NCI-H1092 (cell line): ENCODE measurements at regions not wholly inside any gene's neighbourhood (a gene's known extent, or its start where the extent isn't known, plus 50 kb on each side); places are given as distances from the start of the nearest gene placed in this dataset.

Source experiments
- DNase-seq: peaks from one replicate; lab custom pipeline; 2025; lab: John Stamatoyannopoulos, UW

GRCh38 chr4:35695003-35695402 is 549.3 kb downstream of the ARAP2 start:
- DNase-seq = no peak

- no peak for DNase-seq
These were observed 548.9 kb downstream of the ARAP2 start for GRCh38 chr4:35695421-35695820.

GRCh38 chr4:35697210-35697736 is 547.0 kb downstream of the ARAP2 start:
- DNase-seq = no peak

DNA sequence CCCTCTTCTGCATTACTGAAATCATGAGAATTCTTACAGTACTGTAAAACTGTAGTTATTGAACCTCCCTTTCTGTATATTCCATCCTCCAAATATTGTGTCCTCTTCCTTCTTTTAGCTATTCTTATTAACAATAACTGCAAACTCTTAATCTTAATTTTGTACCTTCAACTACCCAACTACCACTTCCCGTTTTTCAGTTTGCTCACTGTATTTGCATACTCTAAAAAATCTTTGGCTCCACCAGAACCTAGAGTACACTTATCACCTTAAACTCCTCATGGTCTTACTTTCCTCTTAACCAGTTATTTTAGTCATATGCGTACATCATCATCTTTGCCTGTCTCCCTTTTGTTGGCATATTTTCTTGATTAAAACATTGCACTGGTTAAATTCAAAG is 543.7 kb downstream of the ARAP2 start:
- no peak for DNase-seq

- no peak for DNase-seq
These were observed 535.2 kb downstream of the ARAP2 start for GRCh38 chr4:35709080-35709479.

- DNase-seq = no peak
These were observed 534.0 kb downstream of the ARAP2 start for GRCh38 chr4:35710343-35710742.

GRCh38 chr4:35711127-35711526 is 533.2 kb downstream of the ARAP2 start:
- DNase-seq = no peak

GRCh38 chr4:35723973-35724372 is 520.3 kb downstream of the ARAP2 start:
- DNase-seq = no peak

DNA sequence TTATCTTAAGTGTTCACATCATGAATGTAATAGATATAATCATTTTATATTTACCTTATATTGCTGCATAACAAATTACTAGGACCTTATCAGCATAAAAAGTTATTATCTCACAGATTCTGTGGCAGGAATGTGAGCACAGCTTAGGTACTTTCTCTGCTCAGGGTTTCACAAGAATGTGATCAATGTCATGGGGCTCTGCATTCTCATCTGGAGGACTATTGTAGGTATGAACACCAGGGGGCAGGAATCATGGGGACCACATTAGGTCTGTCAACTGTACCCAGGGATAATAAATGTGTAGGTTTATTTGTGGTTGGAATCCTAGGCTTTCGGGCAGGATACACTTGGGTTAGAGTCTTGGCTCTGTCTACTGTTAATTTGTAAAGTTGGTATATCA is 519.2 kb downstream of the ARAP2 start:
- no peak for DNase-seq

DNA sequence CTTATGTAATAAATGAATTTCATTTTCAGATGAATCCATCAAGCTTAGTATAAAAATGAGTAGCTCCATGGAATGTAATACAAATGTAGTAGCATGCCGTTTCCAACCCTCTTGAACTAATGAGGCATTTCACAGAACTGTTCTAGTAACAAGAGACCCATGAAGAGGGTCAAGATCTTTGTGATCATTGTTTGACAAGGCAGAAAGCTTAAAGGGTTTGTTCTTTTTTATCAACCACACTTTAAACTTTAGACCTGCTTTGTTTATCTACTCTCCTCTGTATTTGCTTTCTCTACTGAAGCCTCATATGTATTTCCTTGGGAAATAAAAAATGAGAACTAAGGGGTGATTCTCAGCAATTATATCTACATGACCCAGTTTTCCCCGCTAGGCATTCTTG is 513.9 kb downstream of the ARAP2 start:
- no peak for DNase-seq

DNA sequence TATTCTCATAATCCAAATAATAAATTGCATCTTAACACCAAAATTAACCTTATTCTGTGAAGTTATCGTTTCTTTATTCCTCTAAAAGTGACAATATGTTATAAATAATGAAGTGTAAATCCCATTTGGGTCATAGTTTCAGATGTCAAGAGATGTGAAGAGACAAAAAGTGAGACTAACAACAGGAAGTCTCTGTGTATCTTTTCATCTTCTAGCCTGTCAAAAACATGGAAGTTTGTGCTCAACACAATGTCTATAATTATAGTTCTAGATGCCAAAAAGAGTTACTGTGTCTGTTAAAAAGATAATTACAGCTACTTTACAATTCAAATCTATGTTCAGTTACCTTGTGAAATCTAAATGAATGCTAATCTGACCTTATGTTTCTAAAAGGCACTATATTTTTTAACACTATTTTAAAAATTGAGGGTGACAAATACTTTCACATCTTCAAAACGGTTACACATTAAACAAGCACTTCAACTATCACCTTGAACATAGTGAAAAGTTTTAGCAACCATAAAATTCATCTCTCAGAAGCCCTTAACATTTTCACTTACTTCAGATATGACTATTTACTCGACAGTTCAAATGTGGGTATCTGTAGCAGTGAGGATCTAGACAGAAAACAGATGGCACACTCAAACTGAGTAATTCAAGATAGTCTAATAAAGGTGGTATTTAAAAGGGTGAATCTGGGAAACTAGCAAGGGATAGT is 509.8 kb downstream of the ARAP2 start:
- DNase-seq = no peak

- DNase-seq = no peak
These were observed 505.0 kb downstream of the ARAP2 start for GRCh38 chr4:35739308-35739707.

- no peak for DNase-seq
These were observed 490.3 kb downstream of the ARAP2 start for GRCh38 chr4:35754047-35754446.

DNA sequence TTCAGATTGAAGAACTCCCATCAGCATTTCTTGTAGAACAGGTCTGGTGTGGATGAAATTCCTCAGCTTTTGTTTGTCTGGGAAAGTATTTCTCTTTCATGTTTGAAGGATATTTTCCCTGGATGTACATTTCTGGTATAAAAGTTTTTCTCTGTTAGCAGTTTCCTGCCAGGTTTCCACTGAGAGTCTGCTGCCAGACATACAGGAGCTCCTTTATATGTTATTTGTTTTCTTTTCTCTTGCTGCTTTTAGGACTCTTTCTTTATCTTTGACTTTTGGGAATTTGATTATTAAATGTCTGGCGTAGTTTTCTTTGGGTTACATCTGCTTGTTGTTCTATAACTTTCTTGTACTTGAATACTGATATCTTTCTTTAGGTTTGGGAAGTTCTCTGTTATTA is 486.5 kb downstream of the ARAP2 start:
- DNase-seq = no peak

- DNase-seq = no peak
These were observed 483.5 kb downstream of the ARAP2 start for GRCh38 chr4:35760807-35761206.

- DNase-seq = no peak
These were observed 472.7 kb downstream of the ARAP2 start for GRCh38 chr4:35771571-35771970.

DNA sequence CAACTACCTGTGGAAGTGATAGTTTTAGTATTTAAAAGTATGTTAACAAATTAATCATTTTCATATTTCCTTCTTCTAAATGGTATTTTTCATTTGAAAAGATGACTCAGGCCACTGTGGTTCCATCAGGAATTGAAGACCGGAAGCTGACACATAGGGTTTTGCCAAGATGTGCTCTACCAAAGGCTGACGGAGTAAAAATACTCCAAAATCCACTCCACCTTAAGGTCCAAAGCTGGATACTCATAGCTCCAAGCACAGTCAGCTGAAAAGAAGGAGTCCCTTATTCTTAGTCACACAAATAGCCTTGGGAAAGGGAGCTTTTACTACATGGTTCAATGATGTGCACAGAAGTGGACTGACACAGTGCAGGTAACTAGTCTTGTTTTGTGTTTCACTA is 472.0 kb downstream of the ARAP2 start:
- no peak for DNase-seq

GRCh38 chr4:35789899-35790574 is 454.3 kb downstream of the ARAP2 start:
- no peak for DNase-seq

GRCh38 chr4:35793045-35793722 is 451.1 kb downstream of the ARAP2 start:
- no peak for DNase-seq

GRCh38 chr4:35793766-35794165 is 450.5 kb downstream of the ARAP2 start:
- no peak for DNase-seq

- DNase-seq = no peak
These were observed 443.6 kb downstream of the ARAP2 start for GRCh38 chr4:35800669-35801068.

GRCh38 chr4:35802644-35803043 is 441.7 kb downstream of the ARAP2 start:
- no peak for DNase-seq

DNA sequence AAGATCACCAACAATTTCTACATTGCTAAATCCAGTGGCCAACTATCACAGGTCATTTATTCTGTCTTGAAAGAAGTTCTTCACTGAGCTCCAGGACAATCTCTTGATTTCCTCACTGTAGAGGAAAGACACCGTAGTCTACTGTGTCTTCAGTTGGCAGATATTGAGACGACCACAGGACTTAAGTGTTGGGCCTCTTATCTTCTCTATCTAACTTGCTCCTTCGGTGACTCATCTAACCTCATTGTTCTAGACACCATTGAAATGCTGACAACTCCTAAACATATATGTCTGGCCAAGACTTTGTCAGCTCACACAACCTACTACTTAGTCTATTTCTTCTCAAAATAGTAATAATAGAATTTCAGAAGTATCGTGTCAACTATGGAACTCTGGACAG is 425.8 kb downstream of the ARAP2 start:
- no peak for DNase-seq
